ENCODE measurements at regions not wholly inside any gene's neighbourhood (a gene's known extent, or its start where the extent isn't known, plus 50 kb on each side); places are given as distances from the start of the nearest gene placed in this dataset.
"Not testable (repeated sequence)": the region's sequence is repeated elsewhere in the genome, so short reads cannot be mapped to it uniquely, and the experiment has no call there.

- no peaks in the 10 kb centered on the region for H3K9me3 Mint-ChIP-seq
- H3K27ac Mint-ChIP-seq = no peak overlapping the region
- peaks cover 7% of the 10 kb centered on the region for H3K27me3 Mint-ChIP-seq
- ATAC-seq (replicated peaks) = no peak
- no peak overlapping the region for H3K4me3 Mint-ChIP-seq
- no peaks in the 10 kb centered on the region for H3K4me1 Mint-ChIP-seq
- no peaks in the 10 kb centered on the region for H3K36me3 Mint-ChIP-seq (ENCODE audit: low read depth)
Measured at GRCh38 chr18:26637983-26638382, 89.6 kb upstream of the KCTD1 start.

GRCh38 chr18:26637324-26637723 lies 89.0 kb upstream of the KCTD1 start:
- ATAC-seq (replicated peaks) = no peak
- no peaks in the 10 kb centered on the region for H3K4me1 Mint-ChIP-seq
- H3K36me3 Mint-ChIP-seq (ENCODE audit: low read depth) = no peaks in the 10 kb centered on the region
- no peaks in the 10 kb centered on the region for H3K9me3 Mint-ChIP-seq
- peaks cover 7% of the 10 kb centered on the region for H3K27me3 Mint-ChIP-seq
- H3K4me3 Mint-ChIP-seq = no peak overlapping the region
- no peak overlapping the region for H3K27ac Mint-ChIP-seq

- no peaks in the 10 kb centered on the region for H3K36me3 Mint-ChIP-seq (ENCODE audit: low read depth)
- no peak overlapping the region for H3K27ac Mint-ChIP-seq
- no peak for ATAC-seq (replicated peaks)
Measured at GRCh38 chr18:26635466-26635865, 87.1 kb upstream of the KCTD1 start.

GRCh38 chr18:26634631-26635030 lies 86.3 kb upstream of the KCTD1 start:
- no peaks in the 10 kb centered on the region for H3K4me1 Mint-ChIP-seq
- H3K27ac Mint-ChIP-seq = no peak overlapping the region
- no peaks in the 10 kb centered on the region for H3K9me3 Mint-ChIP-seq
- no peak for ATAC-seq (replicated peaks)
- H3K27me3 Mint-ChIP-seq = peaks cover 7% of the 10 kb centered on the region
- H3K36me3 Mint-ChIP-seq (ENCODE audit: low read depth) = no peaks in the 10 kb centered on the region
- H3K4me3 Mint-ChIP-seq = no peak overlapping the region

More at GRCh38 chr18:26635466-26635865, 87.1 kb upstream of the KCTD1 start:
- peaks cover 7% of the 10 kb centered on the region for H3K27me3 Mint-ChIP-seq
- H3K9me3 Mint-ChIP-seq = no peaks in the 10 kb centered on the region
- no peaks in the 10 kb centered on the region for H3K4me1 Mint-ChIP-seq
- H3K4me3 Mint-ChIP-seq = no peak overlapping the region

GRCh38 chr18:26631135-26631534 lies 82.8 kb upstream of the KCTD1 start:
- no peaks in the 10 kb centered on the region for H3K4me1 Mint-ChIP-seq
- ATAC-seq (replicated peaks) = no peak

GRCh38 chr18:26630596-26630995 lies 82.2 kb upstream of the KCTD1 start:
- no peaks in the 10 kb centered on the region for H3K9me3 Mint-ChIP-seq
- H3K27ac Mint-ChIP-seq = no peak overlapping the region
- no peaks in the 10 kb centered on the region for H3K4me1 Mint-ChIP-seq
- no peaks in the 10 kb centered on the region for H3K36me3 Mint-ChIP-seq (ENCODE audit: low read depth)
- ATAC-seq (replicated peaks) = no peak
- no peak overlapping the region for H3K4me3 Mint-ChIP-seq
- peaks cover 19% of the 10 kb centered on the region for H3K27me3 Mint-ChIP-seq

More at GRCh38 chr18:26631135-26631534, 82.8 kb upstream of the KCTD1 start:
- peaks cover 19% of the 10 kb centered on the region for H3K27me3 Mint-ChIP-seq
- H3K4me3 Mint-ChIP-seq = no peak overlapping the region
- H3K36me3 Mint-ChIP-seq (ENCODE audit: low read depth) = no peaks in the 10 kb centered on the region
- no peaks in the 10 kb centered on the region for H3K9me3 Mint-ChIP-seq
- no peak overlapping the region for H3K27ac Mint-ChIP-seq

GRCh38 chr18:26628017-26628416 lies 79.7 kb upstream of the KCTD1 start:
- Mint-ChIP-seq H3K36me3 (ENCODE audit: low read depth) (no peaks in the 10 kb centered on the region), H3K4me1 (no peaks in the 10 kb centered on the region), H3K27me3 (peaks cover 18% of the 10 kb centered on the region), H3K4me3 (no peak overlapping the region), H3K27ac (no peak overlapping the region), H3K9me3 (peaks cover 14% of the 10 kb centered on the region)
- no peak for ATAC-seq (replicated peaks)

- Mint-ChIP-seq H3K4me3 (no peak overlapping the region), H3K27me3 (peaks cover 26% of the 10 kb centered on the region)
Measured at GRCh38 chr18:26624443-26624842, 76.1 kb upstream of the KCTD1 start.

GRCh38 chr18:26623314-26623713 lies 75.0 kb upstream of the KCTD1 start:
- H3K4me1 Mint-ChIP-seq; H3K4me3 Mint-ChIP-seq; ATAC-seq (replicated peaks); H3K27ac Mint-ChIP-seq; H3K36me3 Mint-ChIP-seq (ENCODE audit: low read depth): not testable (repeated sequence)
- H3K9me3 Mint-ChIP-seq = peaks cover 19% of the 10 kb centered on the region
- H3K27me3 Mint-ChIP-seq = peaks cover 20% of the 10 kb centered on the region

More at GRCh38 chr18:26624443-26624842, 76.1 kb upstream of the KCTD1 start:
- no peak for ATAC-seq (replicated peaks)
- no peaks in the 10 kb centered on the region for H3K36me3 Mint-ChIP-seq (ENCODE audit: low read depth)
- H3K9me3 Mint-ChIP-seq = peaks cover 19% of the 10 kb centered on the region
- no peaks in the 10 kb centered on the region for H3K4me1 Mint-ChIP-seq
- H3K27ac Mint-ChIP-seq = no peak overlapping the region

- no peak overlapping the region for H3K4me3 Mint-ChIP-seq
- peaks cover 19% of the 10 kb centered on the region for H3K9me3 Mint-ChIP-seq
- peaks cover 20% of the 10 kb centered on the region for H3K27me3 Mint-ChIP-seq
- H3K36me3 Mint-ChIP-seq (ENCODE audit: low read depth) = no peaks in the 10 kb centered on the region
- H3K4me1 Mint-ChIP-seq = peaks cover 4% of the 10 kb centered on the region
- ATAC-seq (replicated peaks) = no peak
- H3K27ac Mint-ChIP-seq = no peak overlapping the region
Measured at GRCh38 chr18:26621161-26622026, 73.0 kb upstream of the KCTD1 start.

GRCh38 chr18:26619350-26619749 lies 71.0 kb upstream of the KCTD1 start:
- H3K4me1 Mint-ChIP-seq = peaks cover 4% of the 10 kb centered on the region

GRCh38 chr18:26618135-26618534 lies 69.8 kb upstream of the KCTD1 start:
- ATAC-seq (replicated peaks) = no peak
- peaks cover 4% of the 10 kb centered on the region for H3K4me1 Mint-ChIP-seq
- H3K36me3 Mint-ChIP-seq (ENCODE audit: low read depth) = no peaks in the 10 kb centered on the region
- H3K27me3 Mint-ChIP-seq = peaks cover 18% of the 10 kb centered on the region
- no peak overlapping the region for H3K27ac Mint-ChIP-seq
- no peak overlapping the region for H3K4me3 Mint-ChIP-seq
- H3K9me3 Mint-ChIP-seq = peaks cover 6% of the 10 kb centered on the region

More at GRCh38 chr18:26619350-26619749, 71.0 kb upstream of the KCTD1 start:
- Mint-ChIP-seq H3K9me3 (peaks cover 15% of the 10 kb centered on the region), H3K27me3 (peaks cover 20% of the 10 kb centered on the region), H3K4me3 (no peak overlapping the region), H3K27ac (no peak overlapping the region), H3K36me3 (ENCODE audit: low read depth) (no peaks in the 10 kb centered on the region)
- ATAC-seq (replicated peaks) = no peak

- H3K27ac Mint-ChIP-seq = no peak overlapping the region
- H3K4me3 Mint-ChIP-seq = no peak overlapping the region
- H3K9me3 Mint-ChIP-seq = no peaks in the 10 kb centered on the region
- peaks cover 13% of the 10 kb centered on the region for H3K27me3 Mint-ChIP-seq
- ATAC-seq (replicated peaks) = no peak
- peaks cover 4% of the 10 kb centered on the region for H3K4me1 Mint-ChIP-seq
- H3K36me3 Mint-ChIP-seq (ENCODE audit: low read depth) = no peaks in the 10 kb centered on the region
Measured at GRCh38 chr18:26617151-26617554, 68.8 kb upstream of the KCTD1 start.

- H3K27ac Mint-ChIP-seq = no peak overlapping the region
- no peaks in the 10 kb centered on the region for H3K36me3 Mint-ChIP-seq (ENCODE audit: low read depth)
- H3K9me3 Mint-ChIP-seq = no peaks in the 10 kb centered on the region
- H3K4me3 Mint-ChIP-seq = no peak overlapping the region
- no peak for ATAC-seq (replicated peaks)
- peaks cover 4% of the 10 kb centered on the region for H3K4me1 Mint-ChIP-seq
- H3K27me3 Mint-ChIP-seq = peaks cover 19% of the 10 kb centered on the region
Measured at GRCh38 chr18:26614374-26614773, 66.0 kb upstream of the KCTD1 start.

Measured in activated T-helper 17 cell treated with anti-CD3 and anti-CD28 coated beads, Interleukin-2, amount 50 U/mL, for 72 hours (primary cell).